Erythroblast (primary cell): ENCODE measurements at regions not wholly inside any gene's neighbourhood (a gene's known extent, or its start where the extent isn't known, plus 50 kb on each side); places are given as distances from the start of the nearest gene placed in this dataset.

Experiments
- GATA1 ChIP-seq: IDR thresholded peaks from 2 replicates; pipeline ENCODE4 v1.6.1; 2011; ENCODE audit warnings: low read depth, mild to moderate bottlenecking, control low read depth, low read length, moderate library complexity
- POLR2A ChIP-seq: IDR thresholded peaks from 2 replicates; pipeline ENCODE4 v1.6.1; 2011; ENCODE audit warnings: mild to moderate bottlenecking, low read length

GRCh38 chr7:49038821-49039358, 114.5 kb downstream of the CDC14C start:
- TF ChIP-seq POLR2A = no peak
- no peak for TF ChIP-seq GATA1
